ENCODE measurements at regions not wholly inside any gene's neighbourhood (a gene's known extent, or its start where the extent isn't known, plus 50 kb on each side); places are given as distances from the start of the nearest gene placed in this dataset.

DNA sequence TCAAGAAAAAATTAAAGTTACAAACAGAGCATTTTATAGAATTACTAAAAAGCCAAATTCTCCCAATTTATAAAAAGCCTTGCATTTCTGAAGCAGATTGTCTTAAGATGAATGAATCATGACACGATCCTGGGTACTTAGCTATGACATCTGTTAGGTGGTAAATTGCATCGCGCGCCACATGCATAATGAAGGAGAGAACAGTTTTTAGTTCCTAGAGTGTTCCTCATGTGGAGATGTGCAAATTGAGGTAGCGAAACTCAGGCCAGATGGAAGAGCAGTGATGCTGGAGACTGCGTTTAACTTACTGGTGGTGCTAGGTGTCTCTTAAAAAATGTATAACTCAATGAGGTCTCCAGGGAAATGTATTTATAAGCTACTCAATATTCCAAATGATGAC is 516.1 kb downstream of the EFNA5 start:
- TF ChIP-seq SIN3A (IDR thresholded peaks at IDR 0.05; ENCODE audit: borderline replicate concordance, insufficient read depth, low read length) (no peak), POLR2AphosphoS5 (IDR thresholded peaks at IDR 0.05; ENCODE audit: low read depth, low read length) (no peak), FOXP2 (optimal IDR thresholded peaks at IDR 0.05; ENCODE audit: borderline replicate concordance, extremely low read depth, extremely low read length, insufficient read depth) (no peak), TAF1 (IDR thresholded peaks at IDR 0.05; ENCODE audit: borderline replicate concordance, insufficient read depth, low read length) (no peak)
- TF ChIP-seq, protein P1, sequence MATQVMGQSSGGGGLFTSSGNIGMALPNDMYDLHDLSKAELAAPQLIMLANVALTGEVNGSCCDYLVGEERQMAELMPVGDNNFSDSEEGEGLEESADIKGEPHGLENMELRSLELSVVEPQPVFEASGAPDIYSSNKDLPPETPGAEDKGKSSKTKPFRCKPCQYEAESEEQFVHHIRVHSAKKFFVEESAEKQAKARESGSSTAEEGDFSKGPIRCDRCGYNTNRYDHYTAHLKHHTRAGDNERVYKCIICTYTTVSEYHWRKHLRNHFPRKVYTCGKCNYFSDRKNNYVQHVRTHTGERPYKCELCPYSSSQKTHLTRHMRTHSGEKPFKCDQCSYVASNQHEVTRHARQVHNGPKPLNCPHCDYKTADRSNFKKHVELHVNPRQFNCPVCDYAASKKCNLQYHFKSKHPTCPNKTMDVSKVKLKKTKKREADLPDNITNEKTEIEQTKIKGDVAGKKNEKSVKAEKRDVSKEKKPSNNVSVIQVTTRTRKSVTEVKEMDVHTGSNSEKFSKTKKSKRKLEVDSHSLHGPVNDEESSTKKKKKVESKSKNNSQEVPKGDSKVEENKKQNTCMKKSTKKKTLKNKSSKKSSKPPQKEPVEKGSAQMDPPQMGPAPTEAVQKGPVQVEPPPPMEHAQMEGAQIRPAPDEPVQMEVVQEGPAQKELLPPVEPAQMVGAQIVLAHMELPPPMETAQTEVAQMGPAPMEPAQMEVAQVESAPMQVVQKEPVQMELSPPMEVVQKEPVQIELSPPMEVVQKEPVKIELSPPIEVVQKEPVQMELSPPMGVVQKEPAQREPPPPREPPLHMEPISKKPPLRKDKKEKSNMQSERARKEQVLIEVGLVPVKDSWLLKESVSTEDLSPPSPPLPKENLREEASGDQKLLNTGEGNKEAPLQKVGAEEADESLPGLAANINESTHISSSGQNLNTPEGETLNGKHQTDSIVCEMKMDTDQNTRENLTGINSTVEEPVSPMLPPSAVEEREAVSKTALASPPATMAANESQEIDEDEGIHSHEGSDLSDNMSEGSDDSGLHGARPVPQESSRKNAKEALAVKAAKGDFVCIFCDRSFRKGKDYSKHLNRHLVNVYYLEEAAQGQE (IDR thresholded peaks at IDR 0.05; ENCODE audit: insufficient read depth in 1 of 2, low read depth in 2 of 2, low read length in 2 of 2): no peak

DNA sequence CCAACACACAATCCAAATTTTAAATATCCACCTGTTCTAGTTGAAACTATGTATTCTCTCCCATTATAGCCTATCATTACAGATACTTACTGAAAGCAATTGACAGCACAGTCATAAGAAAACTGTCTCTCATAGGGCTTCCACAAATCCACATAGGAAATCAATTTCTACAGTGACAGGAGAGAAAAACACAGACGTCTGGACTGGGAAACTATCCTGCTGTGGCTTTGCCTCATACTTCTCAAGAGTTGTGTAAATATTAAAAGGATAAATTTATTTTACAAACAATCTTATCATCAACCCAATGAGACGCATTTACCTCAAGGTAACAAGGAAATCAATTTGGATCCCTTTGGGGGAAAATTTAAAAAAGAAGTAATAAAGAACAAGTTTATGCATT is 517.5 kb downstream of the EFNA5 start:
- no peak for TF ChIP-seq SIN3A (IDR thresholded peaks at IDR 0.05; ENCODE audit: borderline replicate concordance, insufficient read depth, low read length)
- TF ChIP-seq TAF1 (IDR thresholded peaks at IDR 0.05; ENCODE audit: borderline replicate concordance, insufficient read depth, low read length): no peak
- no peak for TF ChIP-seq POLR2AphosphoS5 (IDR thresholded peaks at IDR 0.05; ENCODE audit: low read depth, low read length)
- TF ChIP-seq FOXP2 (optimal IDR thresholded peaks at IDR 0.05; ENCODE audit: borderline replicate concordance, extremely low read depth, extremely low read length, insufficient read depth): no peak
- TF ChIP-seq, protein P1 (IDR thresholded peaks at IDR 0.05; ENCODE audit: insufficient read depth in 1 of 2, low read depth in 2 of 2, low read length in 2 of 2): no peak

DNA sequence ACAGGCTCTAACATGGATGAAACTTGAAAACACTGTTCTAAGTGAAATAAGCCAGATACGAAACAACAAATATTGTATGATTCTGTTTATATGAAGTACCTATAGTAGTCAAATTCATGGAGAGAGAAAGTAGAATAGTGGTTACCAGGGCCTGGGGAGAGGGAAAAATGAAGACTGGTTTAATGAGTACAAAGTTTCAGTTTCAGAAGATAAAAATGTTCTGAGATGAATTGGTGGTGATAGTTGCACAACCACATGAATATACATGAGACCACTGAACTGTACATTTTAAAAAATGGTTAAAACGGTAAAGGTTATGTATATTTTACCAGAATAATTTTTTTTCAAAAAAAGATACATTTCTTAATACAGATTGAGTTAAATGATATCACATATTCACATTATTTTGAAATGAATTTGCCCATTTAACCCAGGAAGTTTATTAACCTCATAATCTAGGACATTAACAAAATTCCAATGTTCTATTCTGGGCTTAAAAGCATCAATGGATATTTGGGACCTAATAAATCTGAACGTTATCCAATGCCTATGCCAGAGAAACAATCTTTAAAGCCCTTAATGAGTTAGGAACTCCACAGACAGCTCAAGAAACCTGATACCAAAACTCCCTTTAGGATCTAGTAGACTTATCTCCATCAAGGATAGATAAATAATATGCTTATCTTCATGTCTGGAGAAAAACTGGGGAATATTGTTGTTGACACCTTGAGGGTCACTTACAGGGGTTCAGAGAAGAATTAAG is 521.3 kb downstream of the EFNA5 start:
- TF ChIP-seq TAF1 (IDR thresholded peaks at IDR 0.05; ENCODE audit: borderline replicate concordance, insufficient read depth, low read length) (no peak), SIN3A (IDR thresholded peaks at IDR 0.05; ENCODE audit: borderline replicate concordance, insufficient read depth, low read length) (no peak), POLR2AphosphoS5 (IDR thresholded peaks at IDR 0.05; ENCODE audit: low read depth, low read length) (no peak), FOXP2 (optimal IDR thresholded peaks at IDR 0.05; ENCODE audit: borderline replicate concordance, extremely low read depth, extremely low read length, insufficient read depth) (no peak)
- TF ChIP-seq, protein P1 (IDR thresholded peaks at IDR 0.05; ENCODE audit: insufficient read depth in 1 of 2, low read depth in 2 of 2, low read length in 2 of 2): no peak

DNA sequence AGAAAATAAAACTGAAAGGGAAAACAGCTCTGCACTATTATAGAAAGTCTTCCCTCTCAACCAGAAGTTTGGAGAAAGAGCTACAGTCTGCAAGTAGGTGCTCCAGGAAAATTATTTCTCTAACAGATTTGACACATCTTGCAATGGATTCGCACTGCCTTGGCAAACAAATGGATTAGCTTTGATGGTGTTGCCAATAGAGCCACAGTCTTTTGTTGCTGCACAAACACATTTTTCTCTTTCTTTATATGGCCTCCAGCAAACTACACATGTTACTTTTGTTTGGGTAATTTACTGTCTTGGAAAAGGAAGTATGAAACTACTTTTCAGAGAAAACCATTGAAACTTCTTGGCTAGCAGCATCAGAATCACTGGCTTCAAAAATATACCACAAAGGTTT is 523.1 kb downstream of the EFNA5 start:
- TF ChIP-seq SIN3A (IDR thresholded peaks at IDR 0.05; ENCODE audit: borderline replicate concordance, insufficient read depth, low read length): no peak
- no peak for TF ChIP-seq TAF1 (IDR thresholded peaks at IDR 0.05; ENCODE audit: borderline replicate concordance, insufficient read depth, low read length)
- TF ChIP-seq FOXP2 (optimal IDR thresholded peaks at IDR 0.05; ENCODE audit: borderline replicate concordance, extremely low read depth, extremely low read length, insufficient read depth): no peak
- TF ChIP-seq, protein P1 (IDR thresholded peaks at IDR 0.05; ENCODE audit: insufficient read depth in 1 of 2, low read depth in 2 of 2, low read length in 2 of 2): no peak
- TF ChIP-seq POLR2AphosphoS5 (IDR thresholded peaks at IDR 0.05; ENCODE audit: low read depth, low read length): no peak

All from PFSK-1 (cell line).